H1 (cell line): ENCODE measurements at regions not wholly inside any gene's neighbourhood (a gene's known extent, or its start where the extent isn't known, plus 50 kb on each side); places are given as distances from the start of the nearest gene placed in this dataset.

ENCODE experiments used
- CBX8 ChIP-seq: fragments of 300-800, 300-1000 bp; sonication (generic); IDR thresholded peaks from 2 replicates; pipeline ENCODE4 v1.7.1; 2016; ENCODE audit warnings: low read depth, low read length, borderline replicate concordance
- CEBPB ChIP-seq: IDR thresholded peaks from 2 replicates; pipeline ENCODE4 v1.6.1; 2012; ENCODE audit warnings: low read depth, low read length
- EZH2 ChIP-seq: fragments of 200-600 bp; sonication (generic); IDR thresholded peaks from 2 replicates; pipeline ENCODE4 v1.7.1; 2012; ENCODE audit warnings: low read depth, mild to moderate bottlenecking, moderate library complexity, low read length, inconsistent platforms; ENCODE audit not compliant: severe bottlenecking
- GABPA ChIP-seq: IDR thresholded peaks from 2 replicates; pipeline ENCODE4 v1.6.1; 2011; ENCODE audit warnings: mild to moderate bottlenecking, low read length, moderate library complexity, borderline replicate concordance; ENCODE audit not compliant: insufficient read depth
- POLR2A ChIP-seq, 2 experiments: IDR thresholded peaks; 1 replicate in 1 of 2; 2 replicates in 1 of 2; pipeline ENCODE4 v1.6.1; 2011; ENCODE audit warnings: low read depth in 2 of 2, low read length in 2 of 2, mild to moderate bottlenecking in 2 of 2; ENCODE audit errors: control extremely low read depth in 1 of 2
- POLR2AphosphoS5 ChIP-seq: IDR thresholded peaks from 2 replicates; pipeline ENCODE4 v1.6.1; 2011; ENCODE audit warnings: low read depth, low read length
- SIN3A ChIP-seq, 2 experiments: IDR thresholded peaks in 1 of 2; conservative IDR thresholded peaks in 1 of 2; 2 replicates each; pipeline ENCODE4 v1.6.1; 2011 to 2012; ENCODE audit warnings: low read length in 2 of 2, improper control_type of control experiment in 1 of 2, low read depth in 1 of 2, mild to moderate bottlenecking in 1 of 2
- SRF ChIP-seq: IDR thresholded peaks from 2 replicates; pipeline ENCODE4 v1.6.1; 2011; ENCODE audit warnings: mild to moderate bottlenecking, low read depth, low read length, moderate library complexity
- TF ChIP-seq, protein P1 (sequence below), 3 experiments: IDR thresholded peaks; 1 replicate in 2 of 3; 2 replicates in 1 of 3; pipeline versions ENCODE4 v1.5.1 to v1.6.1; 2011; ENCODE audit warnings: low read length in 3 of 3, mild to moderate bottlenecking in 3 of 3, inconsistent platforms in 2 of 3, low read depth in 1 of 3, moderate library complexity in 1 of 3; ENCODE audit not compliant: insufficient read depth in 1 of 3; ENCODE audit errors: control extremely low read depth in 1 of 3

DNA sequence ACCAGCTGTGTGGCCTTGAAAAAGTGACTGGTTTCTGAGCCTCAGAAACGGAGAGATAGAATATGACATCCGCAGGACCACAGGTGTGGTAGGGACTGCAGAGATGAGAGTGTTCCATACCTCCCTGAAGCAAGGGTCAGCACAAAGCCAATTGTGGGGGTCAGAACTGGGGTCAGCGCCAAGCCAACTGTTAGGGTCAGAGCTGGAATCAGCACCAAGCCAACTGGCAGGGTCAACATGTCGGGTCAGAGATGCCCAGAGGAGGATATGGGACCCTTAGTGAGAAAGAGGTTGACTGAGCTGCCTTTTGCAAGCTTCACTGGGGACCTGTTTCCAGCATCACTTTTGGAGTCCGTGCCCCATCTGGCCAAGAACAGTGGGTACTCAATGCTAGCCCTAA, 93.9 kb downstream of the MATN1 start:
- TF ChIP-seq CBX8 (no peak), POLR2AphosphoS5 (no peak), GABPA (no peak), SIN3A (conservative IDR thresholded peaks at IDR 0.05 in 1 of 2, IDR thresholded peaks at IDR 0.05 in 1 of 2; ENCODE audit: low read depth in 1 of 2, low read length in 2 of 2) (no peak), EZH2 (no peak), CEBPB (no peak), POLR2A (IDR thresholded peaks at IDR 0.05; ENCODE audit: control extremely low read depth in 1 of 2, low read depth in 2 of 2, low read length in 2 of 2) (no peak), SRF (no peak)
- TF ChIP-seq, protein P1, sequence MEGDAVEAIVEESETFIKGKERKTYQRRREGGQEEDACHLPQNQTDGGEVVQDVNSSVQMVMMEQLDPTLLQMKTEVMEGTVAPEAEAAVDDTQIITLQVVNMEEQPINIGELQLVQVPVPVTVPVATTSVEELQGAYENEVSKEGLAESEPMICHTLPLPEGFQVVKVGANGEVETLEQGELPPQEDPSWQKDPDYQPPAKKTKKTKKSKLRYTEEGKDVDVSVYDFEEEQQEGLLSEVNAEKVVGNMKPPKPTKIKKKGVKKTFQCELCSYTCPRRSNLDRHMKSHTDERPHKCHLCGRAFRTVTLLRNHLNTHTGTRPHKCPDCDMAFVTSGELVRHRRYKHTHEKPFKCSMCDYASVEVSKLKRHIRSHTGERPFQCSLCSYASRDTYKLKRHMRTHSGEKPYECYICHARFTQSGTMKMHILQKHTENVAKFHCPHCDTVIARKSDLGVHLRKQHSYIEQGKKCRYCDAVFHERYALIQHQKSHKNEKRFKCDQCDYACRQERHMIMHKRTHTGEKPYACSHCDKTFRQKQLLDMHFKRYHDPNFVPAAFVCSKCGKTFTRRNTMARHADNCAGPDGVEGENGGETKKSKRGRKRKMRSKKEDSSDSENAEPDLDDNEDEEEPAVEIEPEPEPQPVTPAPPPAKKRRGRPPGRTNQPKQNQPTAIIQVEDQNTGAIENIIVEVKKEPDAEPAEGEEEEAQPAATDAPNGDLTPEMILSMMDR (IDR thresholded peaks at IDR 0.05; ENCODE audit: control extremely low read depth in 1 of 3, insufficient read depth in 1 of 3, low read depth in 1 of 3, low read length in 3 of 3) = no peak
